ENCODE measurements at regions not wholly inside any gene's neighbourhood (a gene's known extent, or its start where the extent isn't known, plus 50 kb on each side); places are given as distances from the start of the nearest gene placed in this dataset.
A peak's percentile ranks its signal among the peaks of the same experiment; 100 is the strongest.

GRCh38 chr14:22122227-22122818 lies 448.7 kb upstream of the OR4E1 start:
- intact Hi-C loops (cut with micrococcal nuclease) = no loop called here

GRCh38 chr14:22118899-22119477 lies 445.4 kb upstream of the OR4E1 start:
- Histone ChIP-seq H3K79me2 (ENCODE audit: insufficient read depth, low read length) (no peaks in the 10 kb centered on the region), H3K9me3 (replicated peaks in 1 of 2; ENCODE audit: control insufficient read depth in 1 of 2, insufficient read depth in 1 of 2, low read length in 2 of 2) (no peaks in the 10 kb centered on the region), H3K36me3 (replicated peaks in 1 of 2; ENCODE audit: control insufficient read depth in 1 of 2, insufficient read depth in 2 of 2, low read length in 2 of 2) (no peaks in the 10 kb centered on the region), H3K27ac (ENCODE audit: low read depth in 1 of 2, low read length in 2 of 2) (no peak overlapping the region), H3K4me2 (replicated peaks; ENCODE audit: extremely low read depth, low read length, poor library complexity, severe bottlenecking) (no peak overlapping the region), H2AFZ (ENCODE audit: insufficient read depth, low read depth, low read length, poor library complexity, severe bottlenecking) (no peak overlapping the region), H3K4me1 (ENCODE audit: control insufficient read depth in 1 of 2, insufficient read depth in 2 of 2, low read length in 2 of 2) (no peaks in the 10 kb centered on the region), H3K27me3 (ENCODE audit: control insufficient read depth in 2 of 2, insufficient read depth in 2 of 2, low read length in 2 of 2) (no peaks in the 10 kb centered on the region), H3K4me3 (replicated peaks in 1 of 3; ENCODE audit: low read depth in 2 of 3, low read length in 3 of 3) (no peak overlapping the region), H3K9ac (ENCODE audit: insufficient read depth, low read length, poor library complexity, severe bottlenecking) (no peak overlapping the region), H4K20me1 (ENCODE audit: insufficient read depth, low read length) (no peaks in the 10 kb centered on the region)
- Mint-ChIP-seq H3K27ac (no peak overlapping the region), H3K4me3 (no peak overlapping the region), H3K27me3 (ENCODE audit: low read depth in 3 of 3) (peaks cover 0 to 4% (median 3%) of the 10 kb centered on the region in 3 donors), H3K9me3 (no peaks in the 10 kb centered on the region), H3K36me3 (no peaks in the 10 kb centered on the region), H3K4me1 (peaks cover 7% of the 10 kb centered on the region)
- DNase-seq = no peak
- WGBS (ENCODE audit: insufficient coverage) = no CpG with 5 or more reads among the region's 3 CpGs
- intact Hi-C loops (cut with micrococcal nuclease) = no loop called here
- no peak for TF ChIP-seq CTCF (IDR thresholded peaks at IDR 0.05)

More at GRCh38 chr14:22122227-22122818, 448.7 kb upstream of the OR4E1 start:
- Histone ChIP-seq H4K20me1 (ENCODE audit: insufficient read depth, low read length) (no peaks in the 10 kb centered on the region), H3K4me2 (replicated peaks; ENCODE audit: extremely low read depth, low read length, poor library complexity, severe bottlenecking) (no peak overlapping the region), H3K9ac (ENCODE audit: insufficient read depth, low read length, poor library complexity, severe bottlenecking) (no peak overlapping the region), H3K27ac (ENCODE audit: low read depth in 1 of 2, low read length in 2 of 2) (no peak overlapping the region), H3K4me3 (replicated peaks in 1 of 3; ENCODE audit: low read depth in 2 of 3, low read length in 3 of 3) (no peak overlapping the region), H3K36me3 (replicated peaks in 1 of 2; ENCODE audit: control insufficient read depth in 1 of 2, insufficient read depth in 2 of 2, low read length in 2 of 2) (no peaks in the 10 kb centered on the region), H3K9me3 (replicated peaks in 1 of 2; ENCODE audit: control insufficient read depth in 1 of 2, insufficient read depth in 1 of 2, low read length in 2 of 2) (no peaks in the 10 kb centered on the region), H3K27me3 (ENCODE audit: control insufficient read depth in 2 of 2, insufficient read depth in 2 of 2, low read length in 2 of 2) (no peaks in the 10 kb centered on the region), H2AFZ (ENCODE audit: insufficient read depth, low read depth, low read length, poor library complexity, severe bottlenecking) (no peak overlapping the region), H3K4me1 (ENCODE audit: control insufficient read depth in 1 of 2, insufficient read depth in 2 of 2, low read length in 2 of 2) (no peaks in the 10 kb centered on the region), H3K79me2 (ENCODE audit: insufficient read depth, low read length) (no peaks in the 10 kb centered on the region)
- Mint-ChIP-seq H3K27me3 (ENCODE audit: low read depth in 3 of 3) (peaks cover 0 to 5% (median 3%) of the 10 kb centered on the region in 3 donors), H3K36me3 (no peaks in the 10 kb centered on the region), H3K4me1 (peaks cover 7% of the 10 kb centered on the region), H3K27ac (peak overlapping the region in 2 of 7 donors; percentile 16 to 60), H3K9me3 (no peaks in the 10 kb centered on the region), H3K4me3 (no peak overlapping the region)
- DNase-seq = no peak
- no CpG with 5 or more reads among the region's 4 CpGs for WGBS (ENCODE audit: insufficient coverage)
- TF ChIP-seq CTCF (IDR thresholded peaks at IDR 0.05) = no peak

Data from CD14-positive monocyte (primary cell).